Rectal smooth muscle tissue (tissue), 1 donor: ENCODE measurements at regions not wholly inside any gene's neighbourhood (a gene's known extent, or its start where the extent isn't known, plus 50 kb on each side); places are given as distances from the start of the nearest gene placed in this dataset.
A peak's percentile ranks its signal among the peaks of the same experiment; 100 is the strongest.

Experiments used
- H3K27ac ChIP-seq: one replicate; pipeline ENCODE4 v1.7.0; 2013; ENCODE audit warnings: low read depth, low read length, inconsistent platforms
- H3K27me3 ChIP-seq: one replicate; pipeline ENCODE4 v1.7.0; 2013; ENCODE audit warnings: low read length; ENCODE audit not compliant: control insufficient read depth, insufficient read depth
- H3K36me3 ChIP-seq: one replicate; pipeline ENCODE4 v1.7.0; 2013; ENCODE audit warnings: low read length; ENCODE audit not compliant: control insufficient read depth, insufficient read depth
- H3K4me1 ChIP-seq: one replicate; pipeline ENCODE4 v1.7.0; 2013; ENCODE audit warnings: low read length; ENCODE audit not compliant: control insufficient read depth, insufficient read depth
- H3K4me3 ChIP-seq: one replicate; pipeline ENCODE4 v1.7.0; 2013; ENCODE audit warnings: low read length
- H3K9ac ChIP-seq: one replicate; pipeline ENCODE4 v1.7.0; 2013; ENCODE audit warnings: low read length

GRCh38 chr18:10038268-10038667 lies 124.5 kb downstream of the VAPA start:
- H3K9ac ChIP-seq, result no peak overlapping the region
- peaks cover 6% of the 10 kb centered on the region for H3K4me1 ChIP-seq
- H3K36me3 ChIP-seq, result no peaks in the 10 kb centered on the region
- H3K27me3 ChIP-seq, result no peaks in the 10 kb centered on the region
- no peak overlapping the region for H3K4me3 ChIP-seq
- H3K27ac ChIP-seq, result no peak overlapping the region

GRCh38 chr18:10040287-10041011 lies 126.6 kb downstream of the VAPA start:
- Histone ChIP-seq H3K4me3 (no peak overlapping the region), H3K36me3 (no peaks in the 10 kb centered on the region), H3K27me3 (no peaks in the 10 kb centered on the region), H3K27ac (peak overlapping the region; percentile 67), H3K4me1 (peaks cover 6% of the 10 kb centered on the region), H3K9ac (no peak overlapping the region)

GRCh38 chr18:10041180-10041579 lies 127.4 kb downstream of the VAPA start:
- Histone ChIP-seq H3K36me3 (no peaks in the 10 kb centered on the region), H3K27me3 (no peaks in the 10 kb centered on the region), H3K4me3 (no peak overlapping the region), H3K9ac (no peak overlapping the region), H3K27ac (peak overlapping the region; percentile 67), H3K4me1 (peaks cover 6% of the 10 kb centered on the region)

GRCh38 chr18:10042492-10042891 lies 128.7 kb downstream of the VAPA start:
- Histone ChIP-seq H3K4me3 (no peak overlapping the region), H3K4me1 (peaks cover 6% of the 10 kb centered on the region), H3K9ac (no peak overlapping the region), H3K36me3 (no peaks in the 10 kb centered on the region), H3K27me3 (no peaks in the 10 kb centered on the region), H3K27ac (no peak overlapping the region)

GRCh38 chr18:10044054-10044453 lies 130.2 kb downstream of the VAPA start:
- Histone ChIP-seq H3K9ac (no peak overlapping the region), H3K4me3 (no peak overlapping the region), H3K27me3 (no peaks in the 10 kb centered on the region), H3K4me1 (peaks cover 6% of the 10 kb centered on the region), H3K36me3 (no peaks in the 10 kb centered on the region), H3K27ac (no peak overlapping the region)

GRCh38 chr18:10045296-10045891 lies 131.6 kb downstream of the VAPA start:
- H3K27ac ChIP-seq, result no peak overlapping the region
- peaks cover 5% of the 10 kb centered on the region for H3K4me1 ChIP-seq
- no peaks in the 10 kb centered on the region for H3K27me3 ChIP-seq
- H3K9ac ChIP-seq, result no peak overlapping the region
- H3K36me3 ChIP-seq, result no peaks in the 10 kb centered on the region
- H3K4me3 ChIP-seq, result no peak overlapping the region

GRCh38 chr18:10046178-10046807 lies 132.5 kb downstream of the VAPA start:
- Histone ChIP-seq H3K4me3 (no peak overlapping the region), H3K4me1 (peaks cover 3% of the 10 kb centered on the region), H3K27ac (no peak overlapping the region), H3K36me3 (no peaks in the 10 kb centered on the region), H3K27me3 (no peaks in the 10 kb centered on the region), H3K9ac (no peak overlapping the region)

- Histone ChIP-seq H3K36me3 (no peaks in the 10 kb centered on the region), H3K27ac (no peak overlapping the region), H3K4me1 (peaks cover 3% of the 10 kb centered on the region), H3K9ac (no peak overlapping the region), H3K4me3 (no peak overlapping the region), H3K27me3 (no peaks in the 10 kb centered on the region)
Measured at GRCh38 chr18:10047237-10047636, 133.4 kb downstream of the VAPA start.

- H3K27ac ChIP-seq, result no peak overlapping the region
- H3K27me3 ChIP-seq, result no peaks in the 10 kb centered on the region
- peaks cover 3% of the 10 kb centered on the region for H3K4me1 ChIP-seq
- H3K36me3 ChIP-seq, result no peaks in the 10 kb centered on the region
- no peak overlapping the region for H3K9ac ChIP-seq
- H3K4me3 ChIP-seq, result no peak overlapping the region
Measured at GRCh38 chr18:10049747-10050146, 135.9 kb downstream of the VAPA start.

GRCh38 chr18:10050956-10051355 lies 137.1 kb downstream of the VAPA start:
- Histone ChIP-seq H3K36me3 (no peaks in the 10 kb centered on the region), H3K4me1 (peaks cover 3% of the 10 kb centered on the region), H3K4me3 (no peak overlapping the region), H3K27me3 (no peaks in the 10 kb centered on the region), H3K9ac (no peak overlapping the region), H3K27ac (no peak overlapping the region)

GRCh38 chr18:10051877-10052631 lies 138.2 kb downstream of the VAPA start:
- Histone ChIP-seq H3K4me3 (no peak overlapping the region), H3K27ac (peak overlapping the region; percentile 36), H3K9ac (no peak overlapping the region), H3K36me3 (no peaks in the 10 kb centered on the region), H3K4me1 (peaks cover 3% of the 10 kb centered on the region), H3K27me3 (no peaks in the 10 kb centered on the region)

- Histone ChIP-seq H3K27me3 (no peaks in the 10 kb centered on the region), H3K27ac (no peak overlapping the region), H3K4me3 (no peak overlapping the region), H3K4me1 (peaks cover 3% of the 10 kb centered on the region), H3K9ac (peak overlapping the region; percentile 16), H3K36me3 (no peaks in the 10 kb centered on the region)
Measured at GRCh38 chr18:10052871-10053270, 139.1 kb downstream of the VAPA start.
